NCI-H1105 (cell line): ENCODE measurements at regions not wholly inside any gene's neighbourhood (a gene's known extent, or its start where the extent isn't known, plus 50 kb on each side); places are given as distances from the start of the nearest gene placed in this dataset.

Experiments used
- DNase-seq: peaks from one replicate; lab custom pipeline; 2025; lab: John Stamatoyannopoulos, UW

DNA sequence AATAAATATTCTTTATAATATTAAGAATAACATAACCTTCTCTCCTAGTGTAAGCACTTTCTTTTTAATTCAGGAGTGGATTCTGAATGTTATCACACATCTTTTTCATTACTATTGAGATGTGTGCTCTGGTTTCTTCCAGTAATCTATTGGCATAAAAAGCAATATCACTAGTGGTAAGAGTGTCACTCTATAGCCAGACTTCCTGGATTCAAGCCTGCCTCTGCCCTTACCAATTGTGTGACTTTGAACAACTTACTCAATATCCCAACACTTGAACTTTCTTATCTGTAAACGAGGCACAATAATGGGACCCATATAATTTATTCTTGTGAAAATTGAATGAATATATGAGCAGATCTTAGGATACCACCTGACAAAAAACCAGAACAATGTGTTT, 71.0 kb downstream of the SEM1 start:
- DNase-seq: no peak

- no peak for DNase-seq
Observed at GRCh38 chr7:96637522-96637921, 72.1 kb downstream of the SEM1 start.

- no peak for DNase-seq
Observed at GRCh38 chr7:96636979-96637378, 72.7 kb downstream of the SEM1 start.

- no peak for DNase-seq
Observed at GRCh38 chr7:96636342-96636860, 73.2 kb downstream of the SEM1 start.

DNA sequence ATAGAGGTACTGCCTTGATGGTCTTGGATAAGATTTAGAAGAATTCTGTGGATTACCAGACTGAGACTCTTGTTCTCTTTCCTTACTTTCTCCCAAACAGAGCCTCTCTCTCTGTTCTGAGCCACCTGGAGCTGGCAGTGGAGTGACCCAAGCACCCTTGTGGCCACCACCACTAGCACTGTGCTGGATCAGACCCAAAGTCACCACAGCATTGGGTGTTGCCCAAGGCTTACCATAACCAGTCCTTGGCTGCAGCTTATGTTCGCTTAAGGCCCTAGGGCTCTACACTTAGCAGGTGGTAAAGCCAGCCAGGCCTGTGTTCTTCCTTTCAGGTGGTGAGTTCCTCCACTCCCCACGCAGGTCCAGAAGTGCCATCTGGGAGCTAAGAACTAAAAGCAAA, 79.8 kb downstream of the SEM1 start:
- no peak for DNase-seq

DNA sequence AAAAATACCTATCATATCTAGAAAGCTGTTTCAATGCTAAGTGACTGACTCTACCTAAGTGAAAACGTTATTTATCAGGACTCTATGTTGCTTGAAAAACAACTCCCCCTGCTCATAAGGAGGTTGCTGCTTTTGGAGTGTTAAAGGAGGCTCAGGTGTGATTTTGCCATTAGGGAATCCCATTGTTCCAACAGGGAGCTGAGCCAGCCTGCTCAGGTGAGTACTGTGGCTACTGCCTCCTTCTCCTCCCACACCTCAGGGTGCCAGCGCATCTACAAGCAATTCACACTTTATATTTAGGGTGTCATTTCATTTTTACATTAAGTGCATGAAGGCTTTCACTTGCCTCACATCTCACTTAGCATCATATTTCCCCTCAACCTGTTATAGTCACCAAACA, 84.7 kb downstream of the SEM1 start:
- no peak for DNase-seq

DNA sequence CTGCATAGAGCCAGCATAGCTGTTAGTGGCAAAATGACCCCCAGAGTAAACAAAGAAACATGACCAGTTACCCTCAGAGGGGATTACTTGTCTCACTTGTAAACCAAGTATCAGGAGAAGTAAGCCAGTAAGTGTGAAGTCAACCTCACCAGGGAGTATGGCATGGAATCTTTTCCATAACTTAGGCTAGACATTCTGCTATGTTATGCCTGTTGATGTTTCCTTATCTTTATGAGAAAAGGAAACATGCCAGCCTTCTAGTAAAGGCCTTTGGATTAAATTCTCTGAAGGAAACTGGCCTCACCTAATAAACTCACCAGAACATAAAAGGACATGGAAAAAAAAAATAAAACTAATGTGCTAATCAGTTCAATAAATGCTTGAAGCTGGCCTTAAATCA, 87.7 kb downstream of the SEM1 start:
- DNase-seq: no peak

DNA sequence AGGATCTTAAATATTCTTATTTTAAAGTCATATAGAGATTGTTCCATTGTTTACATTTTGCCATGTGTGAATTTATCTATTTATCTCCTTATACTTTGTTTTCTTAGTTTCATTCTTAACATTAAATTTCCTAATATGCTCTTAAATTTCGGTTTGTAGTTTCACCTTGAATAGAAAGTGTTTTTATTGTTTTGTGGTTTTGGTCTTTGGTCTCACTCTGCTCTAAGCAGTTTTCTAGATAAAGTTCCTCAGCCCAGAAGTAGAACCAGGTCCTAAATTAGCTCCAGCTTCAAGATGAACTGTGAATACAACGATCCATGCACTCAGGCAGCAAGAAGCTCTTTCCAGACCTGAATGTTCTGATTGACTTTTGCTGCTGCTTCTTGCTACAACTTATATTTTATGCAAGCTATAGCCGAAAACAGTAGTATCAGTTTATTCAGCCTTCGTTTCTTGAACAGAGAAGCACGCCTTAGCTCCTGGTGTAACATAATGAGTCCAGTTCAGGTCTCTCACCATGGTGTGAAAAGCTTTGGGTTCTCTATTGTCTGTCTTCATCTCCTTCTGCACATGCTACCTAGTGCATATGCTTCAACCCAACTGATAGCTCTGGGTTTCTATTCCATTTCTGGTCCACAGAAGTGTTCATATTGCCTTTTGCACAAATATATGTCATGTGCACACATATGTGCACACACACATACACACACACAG, 95.3 kb downstream of the SEM1 start:
- no peak for DNase-seq

DNA sequence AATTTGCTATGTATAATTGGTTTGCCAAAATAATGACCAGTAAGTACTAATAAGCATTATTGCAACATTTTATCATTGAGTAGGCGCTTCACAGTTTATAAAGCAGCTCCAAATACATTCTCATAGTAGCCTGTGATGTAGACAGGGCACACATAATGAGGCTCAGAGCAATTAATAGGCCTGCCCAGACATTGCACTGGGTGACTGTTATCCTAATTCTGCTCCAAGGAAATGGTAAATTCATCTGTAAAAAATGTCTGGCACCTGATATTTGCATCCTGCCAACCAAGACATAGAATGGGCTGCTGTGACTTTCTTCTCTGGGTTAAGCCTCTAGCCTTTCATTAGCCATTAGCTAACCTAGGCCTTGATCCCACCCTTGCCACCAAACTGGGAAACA, 97.6 kb downstream of the SEM1 start:
- DNase-seq: peak; percentile 58

- no peak for DNase-seq
Observed at GRCh38 chr7:96605045-96605716, 104.5 kb downstream of the SEM1 start.

- no peak for DNase-seq
Observed at GRCh38 chr7:96599288-96599936, 110.2 kb downstream of the SEM1 start.

DNA sequence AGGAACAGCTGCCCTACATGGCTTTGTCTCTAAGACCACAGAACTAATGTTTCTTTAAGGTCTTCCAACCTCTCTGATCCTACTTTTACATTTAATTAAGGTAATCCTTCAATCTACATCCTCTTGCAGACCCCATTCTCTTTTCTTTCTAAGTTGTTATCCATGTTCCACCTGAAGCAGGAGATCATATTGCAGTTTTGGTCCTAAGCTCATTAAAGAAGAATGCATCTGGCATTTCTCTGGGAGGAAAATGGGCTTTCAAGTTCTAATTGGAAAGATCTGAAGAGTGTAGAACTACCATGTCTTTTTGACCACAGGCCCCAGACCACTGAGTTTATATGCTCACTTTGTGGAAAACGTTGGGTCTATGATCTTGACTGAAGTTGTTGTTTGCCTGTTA, 111.2 kb downstream of the SEM1 start:
- DNase-seq: peak; percentile 14

GRCh38 chr7:96596120-96596826, 113.4 kb downstream of the SEM1 start:
- peak; percentile 100 for DNase-seq

- DNase-seq: no peak
Observed at GRCh38 chr7:96591900-96592676, 117.6 kb downstream of the SEM1 start.

- no peak for DNase-seq
Observed at GRCh38 chr7:96591159-96591899, 118.3 kb downstream of the SEM1 start.

DNA sequence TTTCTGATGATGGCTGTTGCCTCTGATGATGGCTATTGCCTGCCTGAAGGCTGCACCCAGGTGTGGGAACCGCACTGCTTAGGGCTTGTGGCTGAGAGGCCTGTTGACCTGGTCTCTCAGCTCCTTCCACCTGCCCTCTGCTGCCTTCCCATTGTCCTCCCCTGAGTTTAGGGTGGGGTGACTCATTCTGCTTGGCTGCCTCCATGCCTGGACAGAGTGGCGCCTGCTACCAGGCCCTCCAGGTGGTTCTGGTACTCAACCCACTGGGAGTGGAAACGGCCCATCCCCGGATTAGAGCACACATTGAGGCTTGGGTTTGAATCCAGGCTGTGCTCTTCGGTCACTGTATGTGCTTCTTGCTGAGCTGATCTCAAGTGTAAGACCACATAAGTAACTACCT, 120.6 kb downstream of the SEM1 start:
- no peak for DNase-seq

GRCh38 chr7:96579119-96579518, 130.5 kb downstream of the SEM1 start:
- DNase-seq: no peak

DNA sequence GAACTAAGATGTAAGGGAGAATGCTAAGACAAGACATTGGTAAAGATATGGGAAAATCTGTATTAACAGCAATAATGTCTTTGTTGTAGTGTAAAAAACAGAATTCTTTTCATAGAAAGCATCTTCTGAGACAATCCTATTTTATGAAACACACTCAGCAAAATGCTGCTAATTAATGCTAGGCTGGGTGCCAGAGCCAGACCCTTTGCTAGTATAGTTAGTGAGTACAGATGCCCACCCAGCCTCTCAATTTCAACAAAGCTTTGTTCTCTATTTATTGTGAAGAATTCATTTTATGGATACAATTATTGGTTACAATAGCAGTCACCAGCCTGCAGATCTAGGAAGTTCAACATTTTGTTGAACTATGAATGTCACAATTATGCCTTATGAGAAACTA, 131.0 kb downstream of the SEM1 start:
- DNase-seq: peak; percentile 59

DNA sequence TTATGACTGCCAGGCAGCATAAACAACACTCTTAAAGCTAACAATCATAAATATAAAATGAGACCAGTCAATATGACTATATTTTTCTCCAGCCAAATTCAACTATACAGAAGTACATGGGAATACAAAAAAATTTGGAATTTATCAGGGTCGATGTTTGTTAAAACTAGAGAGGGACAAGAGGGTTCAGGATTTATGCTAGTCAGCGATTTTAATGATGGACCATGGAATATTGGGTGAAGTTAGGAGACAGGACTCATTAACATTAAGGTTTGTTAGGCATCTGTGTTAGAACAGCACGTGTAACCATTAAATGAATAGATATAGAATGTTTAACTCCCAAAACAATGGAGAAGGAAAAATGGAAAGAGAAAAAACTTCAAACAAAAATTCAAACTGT, 146.2 kb downstream of the SEM1 start:
- no peak for DNase-seq

DNA sequence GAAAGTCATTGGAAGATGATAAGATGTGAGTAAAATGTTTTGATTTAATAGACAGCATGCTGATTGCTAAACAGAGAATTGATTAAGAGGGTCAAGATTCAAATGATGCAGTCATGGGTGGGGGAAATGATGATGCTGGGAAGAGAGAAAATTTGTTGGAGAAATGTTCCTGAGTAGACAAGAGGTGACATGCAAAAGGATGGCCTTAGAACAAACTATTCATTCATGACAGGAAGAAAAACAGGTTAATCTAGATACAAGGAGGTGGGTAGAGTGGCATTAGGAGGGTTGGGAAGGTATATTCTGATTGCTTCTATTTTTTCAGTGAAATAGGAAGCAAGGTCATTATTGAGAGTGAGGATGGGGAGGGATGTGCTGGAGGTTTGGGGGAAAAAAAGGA, 146.7 kb downstream of the SEM1 start:
- DNase-seq: no peak

GRCh38 chr7:96562458-96562857, 147.2 kb downstream of the SEM1 start:
- no peak for DNase-seq
